OCI-LY3 (cell line): ENCODE measurements at regions not wholly inside any gene's neighbourhood (a gene's known extent, or its start where the extent isn't known, plus 50 kb on each side); places are given as distances from the start of the nearest gene placed in this dataset.

ENCODE experiments used
- CTCF ChIP-seq: fragments of 200-600, 300-600 bp; sonication (generic); IDR thresholded peaks from 2 replicates; pipeline ENCODE4 v1.5.1; 2014; ENCODE audit warnings: antibody characterized with exemption, low read length, low read depth
- EZH2phosphoT487 ChIP-seq: fragments of 200-600 bp; shearing (Covaris generic); IDR thresholded peaks from 2 replicates; pipeline ENCODE4 v1.6.1; 2018; ENCODE audit warnings: antibody characterized with exemption, mixed run types, low read depth

GRCh38 chr3:23099021-23099420 is 104.1 kb upstream of the UBE2E2 start:
- TF ChIP-seq CTCF (no peak), EZH2phosphoT487 (no peak)
